Fibroblast of skin of left quadriceps (primary cell): ENCODE measurements at regions not wholly inside any gene's neighbourhood (a gene's known extent, or its start where the extent isn't known, plus 50 kb on each side); places are given as distances from the start of the nearest gene placed in this dataset.
A peak's percentile ranks its signal among the peaks of the same experiment; 100 is the strongest.

Experiments used
- DNase-seq, 2 experiments: peaks; one replicate each; pipeline ENCODE4 v3.0.0-alpha.2; 2013; ENCODE audit warnings: low read depth in 2 of 2

DNA sequence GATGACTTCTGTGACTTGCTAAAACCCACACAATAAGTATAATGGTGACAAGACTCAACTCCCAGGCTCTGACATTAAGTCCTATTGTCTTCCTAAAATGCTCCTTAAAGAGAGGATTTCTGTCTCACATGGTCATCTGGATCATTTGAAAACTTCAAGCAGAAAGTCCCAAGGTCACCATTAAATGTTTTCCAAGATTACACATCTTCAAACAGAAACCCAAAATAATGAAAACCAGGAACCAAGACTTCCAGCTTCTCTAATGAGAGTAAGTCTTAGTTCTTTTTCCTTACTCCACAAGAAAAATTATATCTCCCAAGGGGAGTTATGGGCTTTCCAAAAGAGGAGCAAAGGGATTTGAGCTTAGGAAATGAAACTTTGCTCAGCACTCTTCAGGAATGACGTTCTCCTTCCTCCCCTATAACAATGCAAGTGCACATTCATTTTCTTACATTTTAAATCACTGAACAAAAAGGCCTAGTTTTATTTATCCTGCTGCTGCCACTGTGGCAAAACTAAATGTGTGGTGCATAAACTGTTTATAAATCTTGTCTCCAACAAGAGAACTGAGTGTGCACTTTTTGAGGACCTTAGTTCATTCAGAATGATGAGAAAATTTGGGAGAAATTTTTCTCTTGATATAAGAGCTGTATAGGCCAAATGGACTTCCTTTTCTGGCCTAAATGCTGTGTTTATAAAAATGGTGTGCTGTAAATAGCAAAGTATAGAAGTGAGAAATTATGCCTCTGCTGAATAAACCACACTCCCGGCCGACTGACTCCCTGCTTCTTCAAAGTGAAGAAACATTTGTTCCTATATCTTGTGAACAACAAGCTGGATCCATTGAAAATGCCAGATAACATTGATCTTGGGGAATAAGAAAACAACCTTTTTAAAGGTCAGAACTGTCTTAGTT lies 148.4 kb upstream of the PLEKHG7 start:
- no peak for DNase-seq

DNA sequence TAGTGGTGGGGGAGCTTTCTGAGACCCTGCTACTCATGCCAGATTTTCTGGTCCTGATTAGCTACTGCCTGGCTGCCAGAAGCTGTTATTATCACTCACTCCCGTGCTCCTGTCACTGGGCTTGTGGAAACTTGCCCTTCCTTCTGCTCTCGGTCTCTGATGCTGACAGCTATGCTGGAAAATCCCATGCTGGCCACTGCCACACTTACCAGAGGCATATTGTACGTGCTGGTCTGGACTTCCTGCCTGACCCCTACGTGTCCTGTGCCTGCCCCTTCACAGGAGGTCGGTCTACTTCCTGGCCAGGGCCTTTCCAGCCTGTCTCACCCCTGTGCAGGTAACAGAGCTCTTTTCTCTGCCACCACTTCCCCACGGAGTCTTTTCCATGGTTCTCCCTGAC lies 149.4 kb upstream of the PLEKHG7 start:
- no peak for DNase-seq

DNA sequence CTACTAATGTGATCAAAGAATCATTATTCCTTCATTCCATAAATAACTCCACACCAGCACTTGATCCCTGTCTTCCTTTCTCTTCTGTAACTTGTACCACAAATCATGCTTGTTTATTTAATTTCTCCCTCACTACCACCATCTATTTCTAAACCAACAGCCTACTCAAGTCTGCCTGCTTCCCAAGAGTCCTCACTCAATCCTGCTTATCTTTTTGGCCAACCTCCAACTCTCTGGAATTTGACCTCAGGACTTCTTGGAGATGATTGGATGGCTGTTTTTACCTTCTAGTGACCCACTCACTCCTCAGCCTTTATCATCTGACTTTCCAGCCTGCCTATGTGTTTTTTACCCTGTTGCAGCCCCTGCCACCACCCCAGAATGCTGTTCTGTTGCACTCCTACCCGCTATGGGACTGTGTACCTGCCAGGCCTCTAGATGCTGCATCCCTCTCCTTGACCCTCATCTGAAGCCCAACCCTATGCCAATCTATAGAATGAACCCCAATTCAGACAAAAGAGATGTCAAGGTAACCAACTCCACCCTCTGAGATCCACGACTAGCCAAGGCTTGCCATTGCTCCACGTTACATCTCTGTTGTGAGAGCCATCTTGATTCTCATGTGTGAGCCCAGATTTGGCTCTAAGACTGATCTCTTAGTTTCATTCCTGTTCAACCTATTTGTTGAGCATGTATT lies 150.2 kb upstream of the PLEKHG7 start:
- DNase-seq: no peak

DNA sequence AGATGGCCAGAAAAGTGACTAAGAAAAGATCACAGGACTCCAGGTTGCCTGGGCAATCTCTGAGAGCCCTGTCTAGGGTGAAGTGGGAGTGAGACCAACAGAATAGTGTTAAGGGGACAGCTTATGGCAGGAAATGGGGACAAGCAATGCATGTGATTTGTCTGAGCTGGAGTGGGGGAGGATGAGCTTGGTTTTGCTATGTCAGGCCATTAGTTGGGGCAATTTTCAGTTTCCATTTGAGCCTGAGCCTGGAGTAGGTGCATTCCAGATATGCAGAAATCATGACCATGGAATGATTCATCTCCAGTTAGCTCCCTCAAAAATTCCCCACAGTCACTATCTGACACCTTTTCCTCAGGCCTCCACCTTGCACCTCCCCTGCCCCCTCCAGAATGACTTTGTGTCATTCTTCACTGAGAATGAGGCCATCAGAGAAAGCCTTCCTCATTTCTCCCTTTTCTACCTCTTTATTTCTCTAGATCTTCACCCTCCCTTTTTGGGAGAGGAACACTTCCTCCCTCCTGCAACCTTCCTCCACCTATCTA lies 150.9 kb upstream of the PLEKHG7 start:
- DNase-seq: peak in 1 of 2 experiments; percentile 8

DNA sequence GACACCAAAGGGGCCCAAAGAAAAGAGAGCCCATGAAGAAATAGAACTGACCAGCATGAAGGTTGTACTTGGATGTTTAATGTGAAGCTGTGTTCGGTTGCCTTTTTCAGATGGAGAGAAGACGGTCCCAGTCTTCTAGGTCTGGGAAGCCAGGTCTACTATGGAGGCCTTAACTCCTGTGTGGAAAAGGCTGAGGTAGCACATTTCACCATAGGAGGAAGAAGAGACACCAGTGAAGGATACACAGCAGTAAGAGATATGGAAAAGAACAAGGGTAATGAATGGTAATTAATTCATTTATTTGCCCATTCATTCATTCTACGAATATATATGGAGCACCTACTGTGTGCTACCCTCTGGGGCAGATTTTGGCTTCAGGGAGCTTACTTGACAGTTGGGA lies 151.6 kb upstream of the PLEKHG7 start:
- DNase-seq: no peak

DNA sequence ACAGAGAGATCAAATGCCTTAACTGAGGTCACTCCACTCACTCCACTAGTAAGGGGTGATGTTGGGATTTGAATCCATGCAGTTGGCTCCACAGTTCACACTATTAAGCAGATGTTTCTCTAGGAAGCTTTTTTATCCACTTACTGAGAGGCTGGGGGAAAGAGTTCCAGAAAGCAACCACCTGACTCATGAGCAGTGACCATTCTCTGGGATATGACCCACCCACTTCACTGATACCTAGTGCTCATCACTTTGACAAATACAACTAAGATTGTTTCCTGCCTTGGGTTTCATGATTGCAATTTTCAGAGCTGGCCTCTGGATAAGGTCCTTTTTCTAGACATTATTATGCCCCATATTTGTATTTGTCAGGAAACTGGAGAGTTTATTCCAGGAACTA lies 152.1 kb upstream of the PLEKHG7 start:
- no peak for DNase-seq

DNA sequence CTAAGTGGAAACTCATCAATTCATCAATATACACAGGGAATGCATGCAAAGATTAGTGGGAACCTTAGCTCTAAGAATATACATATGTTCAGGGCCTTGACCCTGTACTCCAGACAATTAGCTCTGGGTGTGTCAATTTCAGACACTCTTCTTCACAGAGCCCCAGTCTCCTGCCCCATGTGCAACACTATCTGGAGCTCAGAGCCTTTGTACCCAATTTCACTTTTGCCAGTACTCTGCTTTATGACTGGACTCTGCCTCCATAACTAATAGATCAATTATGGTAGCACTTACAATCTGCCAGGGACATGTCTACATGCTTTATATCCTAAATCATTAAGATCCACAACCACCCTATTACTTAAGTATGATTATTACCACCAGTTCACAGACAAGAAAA lies 152.5 kb upstream of the PLEKHG7 start:
- DNase-seq: no peak

DNA sequence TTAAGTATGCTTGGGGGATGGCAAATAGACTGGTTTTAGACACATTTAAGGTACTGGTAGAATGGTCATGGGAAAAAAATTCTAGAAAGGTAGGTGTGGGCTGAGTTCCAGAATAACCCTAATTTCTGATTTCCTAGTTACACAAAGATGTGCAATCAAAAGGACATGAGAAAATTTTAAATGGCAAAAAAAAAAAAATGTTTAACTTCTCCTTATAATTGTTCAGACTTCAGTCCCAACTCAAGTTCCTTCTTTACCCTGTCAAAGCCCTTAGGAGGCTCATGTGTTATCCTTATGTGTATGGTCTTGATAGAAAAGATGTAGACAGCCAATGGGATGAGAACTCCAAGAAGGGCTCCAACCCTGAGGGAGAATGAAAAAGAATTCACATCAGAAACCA lies 153.3 kb upstream of the PLEKHG7 start:
- DNase-seq: no peak

DNA sequence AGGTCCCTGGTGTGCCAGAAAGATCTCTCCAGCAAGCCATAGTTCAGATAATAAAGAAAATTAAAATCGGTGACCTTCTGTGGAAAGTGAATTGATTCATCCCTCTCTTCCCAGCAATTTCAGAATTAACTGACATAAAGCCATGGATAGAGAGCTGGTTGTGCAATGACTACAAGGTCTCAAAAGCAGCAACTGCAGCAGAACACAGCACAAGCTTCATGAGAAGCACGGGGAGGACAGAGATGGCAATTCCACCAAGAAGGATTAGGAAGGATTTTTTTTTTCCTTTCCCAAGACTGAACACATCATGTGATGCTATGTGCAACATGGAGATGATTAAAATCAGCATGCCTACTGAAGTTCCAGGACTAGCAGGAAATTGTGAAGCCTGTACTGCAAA lies 154.9 kb upstream of the PLEKHG7 start:
- DNase-seq: no peak

DNA sequence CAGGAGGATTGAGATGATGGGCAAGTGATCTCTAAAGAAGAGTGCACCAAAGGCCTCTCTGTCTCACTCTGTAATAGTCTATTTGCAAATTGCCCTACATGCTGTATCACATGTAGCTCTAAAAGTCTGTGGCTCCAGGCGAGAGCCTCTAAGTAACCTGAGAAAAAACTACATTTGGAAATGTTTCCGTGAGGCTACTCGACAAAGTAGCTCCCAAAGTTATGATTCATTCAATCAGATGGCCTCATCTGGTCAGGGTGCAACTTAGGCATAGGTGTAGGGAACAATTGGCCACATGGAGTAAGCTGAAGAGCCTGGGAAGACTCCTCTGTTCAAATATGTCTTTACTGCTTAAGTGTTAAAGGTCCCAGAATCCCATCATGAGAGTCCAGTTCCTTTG lies 155.4 kb upstream of the PLEKHG7 start:
- no peak for DNase-seq

DNA sequence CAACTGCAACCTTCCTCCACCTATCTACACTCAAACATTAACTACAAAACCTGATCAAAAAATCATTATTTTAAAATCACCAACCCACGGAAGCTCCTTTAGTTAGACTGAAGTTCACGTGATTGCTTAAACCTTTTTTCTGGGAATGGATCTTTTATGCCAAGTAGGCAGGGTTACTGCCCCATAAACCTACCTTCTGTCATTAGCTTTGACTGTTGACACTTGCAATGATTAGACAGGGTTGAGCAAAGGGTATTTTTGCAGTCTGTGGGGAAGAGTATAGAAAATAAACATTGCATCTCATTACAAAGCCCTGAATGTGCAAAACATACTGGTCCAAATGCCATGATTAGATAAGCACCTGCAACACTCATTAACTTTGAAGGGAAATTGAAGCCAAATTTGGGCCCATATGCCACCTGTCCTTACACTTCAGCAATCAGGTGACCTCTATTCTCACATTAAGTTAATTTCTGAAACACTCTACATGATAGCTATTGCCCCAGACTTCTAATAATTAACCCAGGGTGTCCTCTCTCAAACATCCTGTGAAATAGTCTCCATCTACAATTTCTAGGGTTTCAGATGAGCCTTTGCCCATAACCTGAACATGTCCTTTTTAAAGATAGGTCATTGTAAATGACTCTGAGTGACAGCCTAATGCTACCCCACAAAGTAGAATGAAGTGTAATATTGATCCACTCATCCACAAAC lies 156.0 kb upstream of the PLEKHG7 start:
- no peak for DNase-seq

DNA sequence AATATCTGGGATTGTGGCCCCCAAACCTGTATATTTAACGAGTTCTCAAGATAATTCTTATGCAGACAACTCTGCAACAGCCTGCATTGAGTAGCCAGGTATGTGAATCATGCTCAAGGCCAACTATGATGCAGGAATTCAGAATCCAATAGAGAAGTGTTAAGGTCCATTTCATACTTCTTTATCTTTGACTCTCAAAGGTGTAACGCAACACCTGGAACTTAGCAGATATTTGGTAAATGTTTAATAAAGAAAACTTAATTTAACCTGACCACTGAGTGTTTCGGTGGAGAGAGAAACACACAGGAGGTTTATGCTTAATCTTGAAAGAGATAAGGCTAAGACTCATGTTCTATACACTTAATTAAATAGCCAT lies 156.5 kb upstream of the PLEKHG7 start:
- no peak for DNase-seq

DNA sequence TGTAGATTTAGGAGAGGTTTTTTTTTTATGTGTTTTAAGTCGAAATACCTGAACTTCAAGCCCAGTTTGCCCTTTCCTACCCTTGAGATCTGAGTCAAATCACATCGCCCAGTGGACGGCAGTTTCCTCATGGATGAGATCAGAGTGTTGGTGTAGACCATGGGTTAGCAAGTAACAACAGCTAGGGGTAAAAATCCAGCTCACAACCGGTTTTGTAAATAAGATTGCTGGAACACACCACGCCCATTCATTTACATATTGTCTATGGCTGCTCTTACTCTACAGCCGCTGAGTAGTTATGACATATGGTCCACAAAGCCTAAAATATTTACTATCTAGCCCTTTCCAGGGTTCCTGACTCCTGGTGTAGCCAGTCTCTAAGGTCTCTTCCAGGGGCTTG lies 158.5 kb upstream of the PLEKHG7 start:
- DNase-seq: no peak

DNA sequence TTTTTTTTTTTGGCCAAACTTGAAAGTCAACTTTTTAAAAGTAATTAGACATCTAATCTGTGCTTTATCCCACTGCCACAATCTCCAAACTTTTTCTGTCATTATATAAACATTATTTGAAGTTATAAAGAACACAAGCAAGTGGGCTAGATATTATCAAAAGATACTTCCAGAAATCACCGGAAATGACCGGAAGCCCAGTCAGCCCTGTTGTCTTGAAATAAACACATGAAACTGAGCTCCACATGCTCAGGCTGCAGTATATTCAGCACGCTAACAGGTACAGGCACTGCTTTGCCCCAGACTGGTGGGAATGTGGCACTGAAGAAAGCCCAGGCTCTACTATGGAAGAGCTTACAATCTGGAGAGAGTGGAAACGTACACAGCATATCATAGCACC lies 158.9 kb upstream of the PLEKHG7 start:
- no peak for DNase-seq

DNA sequence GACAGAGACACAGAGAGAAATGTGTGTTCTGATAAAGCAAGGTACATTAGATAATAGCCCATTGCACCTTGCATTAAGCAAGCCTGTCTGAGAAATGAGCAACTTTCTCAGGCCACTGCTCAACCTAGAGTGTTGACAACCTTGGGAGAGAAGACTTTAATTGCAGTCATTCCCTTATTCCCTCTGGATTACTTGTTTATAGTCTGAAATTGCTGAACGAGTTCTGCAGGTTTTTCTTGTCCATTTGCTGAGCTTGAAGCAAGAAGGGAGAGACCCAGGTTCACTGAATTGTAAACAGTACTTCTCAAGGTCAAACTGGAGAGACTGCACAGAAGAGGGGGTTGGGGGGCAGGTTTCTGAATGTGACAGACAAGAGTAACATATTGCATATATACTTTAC lies 159.4 kb upstream of the PLEKHG7 start:
- no peak for DNase-seq

DNA sequence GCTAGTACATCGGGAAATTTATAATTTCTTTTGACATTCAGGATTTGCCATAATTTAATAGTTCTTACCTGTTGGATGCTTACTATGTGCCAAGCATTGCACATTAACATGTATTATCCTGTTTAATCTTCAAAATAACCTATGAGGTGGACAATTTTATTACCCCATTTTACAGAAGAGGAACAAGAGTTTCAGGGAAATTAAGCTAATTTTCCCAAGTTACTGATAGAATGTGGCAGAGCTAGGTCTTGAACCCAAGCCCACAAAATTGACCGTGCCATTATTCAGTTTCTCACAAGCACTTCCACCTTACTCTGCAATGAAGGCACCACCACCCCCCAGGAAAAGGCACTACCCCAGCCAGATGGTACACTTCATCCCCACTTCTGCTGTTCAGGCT lies 161.1 kb upstream of the PLEKHG7 start:
- DNase-seq: no peak

DNA sequence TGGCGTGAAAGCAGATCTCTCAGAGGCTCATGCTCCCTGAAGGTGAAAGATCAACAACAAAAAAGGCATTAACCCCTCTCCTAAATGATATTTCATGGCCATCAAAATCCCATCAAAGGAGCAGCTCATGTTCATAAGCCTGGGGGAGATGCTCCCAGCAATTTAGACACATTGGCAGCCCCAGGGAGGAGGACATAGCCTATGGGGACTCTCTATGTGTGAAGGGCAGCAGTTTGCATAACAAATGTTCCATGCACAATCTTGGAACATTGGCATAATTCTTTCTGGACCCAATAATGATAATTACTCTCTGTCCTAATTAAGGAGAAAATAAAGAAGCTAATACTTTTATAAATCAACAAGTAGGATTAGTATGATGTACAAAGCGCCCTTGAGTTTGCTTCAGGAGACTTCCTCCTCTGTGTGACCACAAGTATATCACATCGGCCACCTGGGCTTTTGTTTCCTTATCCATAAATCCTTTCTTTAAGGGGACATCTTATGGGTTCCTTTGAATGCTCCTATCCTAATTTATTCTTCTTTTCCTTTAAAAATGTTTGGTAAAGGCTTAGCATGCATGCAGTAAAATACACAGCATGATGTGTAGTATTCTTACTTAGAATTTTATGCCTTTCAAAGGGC lies 161.9 kb upstream of the PLEKHG7 start:
- DNase-seq: no peak

DNA sequence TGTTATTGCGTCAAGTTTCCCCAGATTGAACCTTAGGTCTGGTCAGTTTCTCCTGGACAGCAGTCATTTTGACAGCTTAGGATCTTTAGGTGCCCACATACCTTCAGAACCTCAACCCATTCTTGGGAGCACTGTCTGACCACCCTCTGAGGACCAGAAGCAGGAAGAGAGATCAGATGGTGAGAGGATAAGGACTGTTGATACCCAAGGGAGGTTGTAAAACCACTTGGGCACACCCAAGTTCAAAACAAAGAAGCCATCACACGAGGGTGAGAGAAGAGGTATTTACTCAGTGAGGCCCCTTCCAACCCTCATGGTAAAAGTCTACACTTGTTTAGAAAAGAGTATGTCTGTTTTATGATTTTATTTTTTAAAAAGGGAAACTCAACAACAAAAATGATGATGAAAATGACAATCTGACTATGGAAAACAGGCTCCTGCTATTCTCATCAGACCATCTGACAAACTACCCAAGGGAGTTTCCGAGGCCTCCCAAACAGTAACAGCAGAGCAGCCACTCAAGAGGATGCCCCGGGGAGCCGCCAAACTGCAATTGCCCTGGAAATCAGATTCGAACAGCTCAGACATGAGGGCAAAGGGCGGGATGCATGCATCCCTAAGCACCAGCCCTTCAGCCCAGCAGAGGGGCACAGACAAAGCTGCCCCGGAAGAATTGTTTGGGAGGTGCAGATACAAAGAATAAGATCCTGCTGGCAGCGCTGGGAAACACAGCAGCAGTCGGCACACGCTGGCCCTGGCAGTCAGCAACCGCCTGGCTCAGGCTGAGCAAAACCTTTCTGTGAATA lies 162.6 kb upstream of the PLEKHG7 start:
- no peak for DNase-seq

DNA sequence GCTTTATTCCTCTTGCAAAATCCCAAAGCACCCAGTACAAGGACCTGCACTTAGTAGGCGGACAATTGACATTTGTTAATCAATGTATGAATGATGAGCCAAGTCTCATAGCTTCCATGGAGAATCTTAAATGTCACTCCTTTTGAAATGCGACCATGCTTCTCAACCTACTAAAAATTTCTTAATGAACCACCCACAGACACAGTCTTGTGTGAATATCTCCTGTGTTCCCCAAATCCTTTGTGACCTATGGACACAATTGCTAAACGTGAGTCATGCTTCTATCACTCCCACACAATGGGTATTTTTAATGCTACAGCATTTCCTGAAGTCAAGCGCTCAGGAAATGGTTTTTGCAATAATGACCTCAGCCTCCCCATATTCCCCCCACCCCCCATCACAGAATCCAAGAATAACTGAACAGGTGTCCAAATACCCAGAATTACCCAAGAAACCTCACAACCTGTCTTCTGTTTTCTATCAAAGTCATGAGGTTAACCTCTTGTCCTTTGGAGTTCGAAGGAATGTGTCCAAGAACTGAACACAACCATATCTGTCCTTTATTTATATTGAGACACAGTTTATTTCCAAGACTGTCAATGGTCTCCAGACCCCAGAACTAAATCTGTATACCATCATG lies 163.6 kb upstream of the PLEKHG7 start:
- DNase-seq: peak; percentile 14

DNA sequence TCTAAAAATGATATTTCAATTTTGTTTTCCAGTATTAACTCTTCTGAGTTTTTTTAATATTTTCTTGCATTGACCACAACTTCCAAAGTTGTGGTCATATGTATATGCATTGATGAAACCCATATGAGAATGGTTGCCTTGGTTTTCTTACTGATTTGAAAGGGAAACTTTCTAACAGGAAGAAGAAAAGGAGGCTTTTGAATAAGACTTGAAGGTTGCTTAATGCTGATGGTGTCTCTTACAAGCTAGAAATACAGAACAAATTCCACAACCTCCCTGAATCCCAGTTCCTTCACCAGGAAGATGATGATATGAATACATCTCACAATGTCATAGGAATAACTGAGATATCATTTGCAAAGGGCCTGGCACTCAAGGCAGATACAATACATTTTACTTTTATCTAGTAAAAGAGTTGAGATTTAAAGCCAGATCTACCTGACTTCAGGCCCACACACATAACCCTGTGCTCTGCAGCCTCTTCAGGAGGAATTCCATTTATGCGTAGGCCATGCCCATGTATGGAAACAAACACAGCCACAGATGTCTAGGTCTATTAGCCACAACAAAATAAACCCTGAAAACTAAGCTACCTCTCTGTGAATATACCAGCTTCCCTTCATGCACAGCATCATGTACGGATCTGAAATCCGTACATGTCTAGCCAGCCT lies 165.4 kb upstream of the PLEKHG7 start:
- no peak for DNase-seq
